HCT116 (cell line): ENCODE measurements at regions not wholly inside any gene's neighbourhood (a gene's known extent, or its start where the extent isn't known, plus 50 kb on each side); places are given as distances from the start of the nearest gene placed in this dataset.

Source experiments
- ATAC-seq: fragments of 200-7000 bp; cut with Tn5 transposase; 2 replicates; pipeline ENCODE4 v1.9.1; 2020; ENCODE audit warnings: mild to moderate bottlenecking, moderate library complexity
- BruUV-seq: library from RNA; stranded (reverse); fragments of 400-500 nt; replicated peaks from 2 replicates; lab custom pipeline; 2021; lab: Mats Ljungman, UMichigan
- CTCF ChIA-PET: fragments of 300-600 bp; sonication (Branson Sonifier 250); formaldehyde crosslinking; loops from one replicate; lab custom pipeline; 2021; ENCODE audit warnings: antibody characterized with exemption; lab: Charles Lee
- POLR2A ChIA-PET: fragments of 300-600, 350-600 bp; sonication (Branson Sonifier 250); formaldehyde crosslinking; loops from one replicate; lab custom pipeline; 2021; ENCODE audit warnings: antibody characterized with exemption; lab: Charles Lee
- RAD21 ChIA-PET, 2 experiments: fragments of 300-600 bp; sonication (Branson Sonifier 250); formaldehyde crosslinking; loops; one replicate each; lab custom pipeline; 2023; ENCODE audit warnings: low total read pairs in 2 of 2; ENCODE audit not compliant: uncharacterized antibody in 2 of 2, unreplicated experiment in 2 of 2, low non-redundant PET in 1 of 2; lab: Charles Lee
- DNase-seq: peaks from one replicate; pipeline ENCODE4 v3.0.0-alpha.2; 2010; ENCODE audit warnings: low read depth, low spot score
- H2AFZ ChIP-seq: fragments of 200-600 bp; shearing (Covaris generic), sonication (generic); 2 replicates; pipeline ENCODE4 v1.6.1; 2017; ENCODE audit warnings: low read depth, mixed run types, mixed read lengths, antibody characterized with exemption, low read length; ENCODE audit not compliant: poor library complexity, severe bottlenecking
- H3K27ac ChIP-seq: 2 replicates; pipeline ENCODE4 v1.5.1; 2012; ENCODE audit warnings: low read depth, low read length
- H3K27me3 ChIP-seq: fragments of 200-600 bp; sonication (generic); 2 replicates; pipeline ENCODE4 v1.6.1; 2016; ENCODE audit warnings: mixed run types, low read length, mixed read lengths; ENCODE audit not compliant: insufficient read depth
- H3K36me3 ChIP-seq, 2 experiments: fragments of 200-500 bp in 1 of 2; fragments of 200-600 bp in 1 of 2; sonication (Bioruptor generic) in 1 of 2; sonication (generic) in 1 of 2; 2 replicates each; pipeline versions ENCODE4 v1.5.1 to v1.6.1; 2014 to 2016; ENCODE audit warnings: low read length in 2 of 2, inconsistent platforms in 1 of 2, mixed read lengths in 1 of 2, mixed run types in 1 of 2; ENCODE audit not compliant: insufficient read depth in 2 of 2, control insufficient read depth in 1 of 2
- H3K4me1 ChIP-seq, 2 experiments: fragments of 200-600 bp in 1 of 2; sonication (generic) in 1 of 2; 2 replicates each; pipeline versions ENCODE4 v1.5.1 to v1.6.1; 2012 to 2017; ENCODE audit warnings: low read length in 2 of 2, inconsistent platforms in 1 of 2, mild to moderate bottlenecking in 1 of 2, mixed read lengths in 1 of 2, mixed run types in 1 of 2, moderate library complexity in 1 of 2; ENCODE audit not compliant: insufficient read depth in 2 of 2, control insufficient read depth in 1 of 2
- H3K4me2 ChIP-seq: fragments of 200-600 bp; sonication (generic); 2 replicates; pipeline ENCODE4 v1.6.1; 2017; ENCODE audit warnings: mixed run types, low read length, mixed read lengths
- H3K4me3 ChIP-seq, 2 experiments: fragments of 200-600 bp in 1 of 2; sonication (generic) in 1 of 2; replicated peaks in 1 of 2; 2 replicates each; pipeline ENCODE4 v1.5.1; 2011 to 2016; ENCODE audit warnings: low read length in 2 of 2, control low read depth in 1 of 2, low read depth in 1 of 2, mild to moderate bottlenecking in 1 of 2, mixed read lengths in 1 of 2, mixed run types in 1 of 2
- H3K79me2 ChIP-seq: fragments of 200-600 bp; sonication (generic); 2 replicates; pipeline ENCODE4 v1.6.1; 2017; ENCODE audit warnings: mild to moderate bottlenecking, mixed run types, low read length, moderate library complexity, mixed read lengths; ENCODE audit not compliant: insufficient read depth
- H3K9ac ChIP-seq: fragments of 200-600 bp; sonication (generic); 2 replicates; pipeline ENCODE4 v1.6.1; 2016; ENCODE audit warnings: low read length, mixed read lengths
- H3K9me2 ChIP-seq: fragments of 200-600 bp; sonication (generic), shearing (Covaris generic); 2 replicates; pipeline ENCODE4 v1.6.1; 2017; ENCODE audit warnings: mixed run types, mild to moderate bottlenecking, moderate library complexity; ENCODE audit not compliant: insufficient read depth
- H3K9me3 ChIP-seq, 2 experiments: fragments of 200-500 bp in 1 of 2; fragments of 200-600 bp in 1 of 2; sonication (Bioruptor generic) in 1 of 2; sonication (generic) in 1 of 2; 2 replicates each; pipeline ENCODE4 v1.6.1; 2014 to 2017; ENCODE audit warnings: low read length in 2 of 2, mixed read lengths in 2 of 2, inconsistent platforms in 1 of 2, low read depth in 1 of 2, mild to moderate bottlenecking in 1 of 2, mixed run types in 1 of 2, moderate library complexity in 1 of 2; ENCODE audit not compliant: control insufficient read depth in 1 of 2, insufficient read depth in 1 of 2
- H4K20me1 ChIP-seq: fragments of 200-600 bp; sonication (generic), shearing (Covaris generic); 2 replicates; pipeline ENCODE4 v1.6.1; 2017; ENCODE audit warnings: mixed run types, mild to moderate bottlenecking, moderate library complexity; ENCODE audit not compliant: insufficient read depth
- EZH2phosphoT487 ChIP-seq: fragments of 200-600 bp; IDR thresholded peaks from 2 replicates; pipeline ENCODE4 v1.6.1; 2018; ENCODE audit warnings: antibody characterized with exemption, borderline replicate concordance
- POLR2AphosphoS5 ChIP-seq: IDR thresholded peaks from 2 replicates; pipeline ENCODE4 v1.6.1; 2011; ENCODE audit warnings: mild to moderate bottlenecking, low read depth, low read length, moderate library complexity
- SP1 ChIP-seq: IDR thresholded peaks from 2 replicates; pipeline ENCODE4 v1.6.1; 2012; ENCODE audit warnings: low read depth
- SRF ChIP-seq: IDR thresholded peaks from 2 replicates; pipeline ENCODE4 v1.6.1; 2012; ENCODE audit warnings: low read depth
- intact Hi-C: fragments of 100-400 bp; cut with micrococcal nuclease; formaldehyde crosslinking; loops from 2 replicates; pipeline ENCODE4 v1.10.0; 2022
- TF ChIP-seq, protein P1 (sequence below): IDR thresholded peaks from 2 replicates; pipeline ENCODE4 v1.6.1; 2012; ENCODE audit warnings: low read depth

GRCh38 chr1:117268535-117269455, 58.1 kb upstream of the VTCN1 start:
- Histone ChIP-seq H3K9me2 (no peaks in the 10 kb centered on the region), H3K4me3 (no peak overlapping the region), H3K4me1 (peaks cover 0 to 2% of the 10 kb centered on the region in 2 experiments; a peak in 1 of 4 replicates)
- POLR2A ChIA-PET: no interaction called here
- TF ChIP-seq EZH2phosphoT487 (no peak), SP1 (no peak)
- TF ChIP-seq, all 23 proteins: peak for 0
- no peak overlapping the region for H2AFZ ChIP-seq
- no peaks in the 10 kb centered on the region for H3K27me3 ChIP-seq
- intact Hi-C loops: no loop called here
- BruUV-seq: no TSS peak
- CTCF ChIA-PET: no interaction called here
- RAD21 ChIA-PET: no interaction called here
- no peak for ATAC-seq
- no peak for DNase-seq
- no peak overlapping the region for H3K9ac ChIP-seq
- no peak overlapping the region for H3K27ac ChIP-seq
- no peaks in the 10 kb centered on the region for H3K9me3 ChIP-seq
- H3K4me2 ChIP-seq: no peak overlapping the region
- no peaks in the 10 kb centered on the region for H3K36me3 ChIP-seq
- H4K20me1 ChIP-seq: no peaks in the 10 kb centered on the region
- H3K79me2 ChIP-seq: no peaks in the 10 kb centered on the region

DNA sequence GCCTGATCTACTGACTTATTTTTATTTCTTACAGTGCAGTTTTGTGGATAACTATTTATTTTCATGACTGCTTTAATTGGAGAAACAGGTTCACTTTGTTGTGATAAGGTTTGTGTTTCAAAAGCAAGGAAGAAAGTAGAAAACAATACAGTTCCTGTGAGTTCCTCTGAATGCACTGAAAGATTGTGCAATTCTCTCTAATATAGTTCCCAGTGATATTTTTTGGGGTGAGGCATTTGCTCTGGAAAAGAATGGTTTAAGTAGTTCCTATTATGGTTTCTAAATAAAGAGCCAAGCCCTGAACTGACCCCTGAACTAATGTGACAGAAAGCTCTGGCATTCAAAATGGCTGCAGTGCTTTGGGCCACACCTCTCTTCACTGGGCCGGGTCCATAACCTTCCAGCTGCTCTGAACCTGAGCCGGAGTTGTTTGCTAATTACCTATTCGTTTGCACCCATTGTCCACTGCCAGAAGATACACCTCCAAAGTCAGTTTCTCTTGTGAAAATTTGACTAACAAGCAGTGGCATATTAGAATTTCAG, 56.6 kb upstream of the VTCN1 start:
- no peaks in the 10 kb centered on the region for H4K20me1 ChIP-seq
- peaks cover 0 to 2% of the 10 kb centered on the region in 2 experiments; a peak in 1 of 4 replicates for H3K4me1 ChIP-seq
- RAD21 ChIA-PET: no interaction called here
- no peak overlapping the region for H3K27ac ChIP-seq
- no peaks in the 10 kb centered on the region for H3K27me3 ChIP-seq
- no peaks in the 10 kb centered on the region for H3K36me3 ChIP-seq
- H3K4me3 ChIP-seq: no peak overlapping the region
- no TSS peak for BruUV-seq
- H3K9me2 ChIP-seq: no peaks in the 10 kb centered on the region
- H3K4me2 ChIP-seq: no peak overlapping the region
- no peak for TF ChIP-seq SRF
- TF ChIP-seq EZH2phosphoT487: no peak
- no peak for TF ChIP-seq POLR2AphosphoS5
- TF ChIP-seq, protein P1, sequence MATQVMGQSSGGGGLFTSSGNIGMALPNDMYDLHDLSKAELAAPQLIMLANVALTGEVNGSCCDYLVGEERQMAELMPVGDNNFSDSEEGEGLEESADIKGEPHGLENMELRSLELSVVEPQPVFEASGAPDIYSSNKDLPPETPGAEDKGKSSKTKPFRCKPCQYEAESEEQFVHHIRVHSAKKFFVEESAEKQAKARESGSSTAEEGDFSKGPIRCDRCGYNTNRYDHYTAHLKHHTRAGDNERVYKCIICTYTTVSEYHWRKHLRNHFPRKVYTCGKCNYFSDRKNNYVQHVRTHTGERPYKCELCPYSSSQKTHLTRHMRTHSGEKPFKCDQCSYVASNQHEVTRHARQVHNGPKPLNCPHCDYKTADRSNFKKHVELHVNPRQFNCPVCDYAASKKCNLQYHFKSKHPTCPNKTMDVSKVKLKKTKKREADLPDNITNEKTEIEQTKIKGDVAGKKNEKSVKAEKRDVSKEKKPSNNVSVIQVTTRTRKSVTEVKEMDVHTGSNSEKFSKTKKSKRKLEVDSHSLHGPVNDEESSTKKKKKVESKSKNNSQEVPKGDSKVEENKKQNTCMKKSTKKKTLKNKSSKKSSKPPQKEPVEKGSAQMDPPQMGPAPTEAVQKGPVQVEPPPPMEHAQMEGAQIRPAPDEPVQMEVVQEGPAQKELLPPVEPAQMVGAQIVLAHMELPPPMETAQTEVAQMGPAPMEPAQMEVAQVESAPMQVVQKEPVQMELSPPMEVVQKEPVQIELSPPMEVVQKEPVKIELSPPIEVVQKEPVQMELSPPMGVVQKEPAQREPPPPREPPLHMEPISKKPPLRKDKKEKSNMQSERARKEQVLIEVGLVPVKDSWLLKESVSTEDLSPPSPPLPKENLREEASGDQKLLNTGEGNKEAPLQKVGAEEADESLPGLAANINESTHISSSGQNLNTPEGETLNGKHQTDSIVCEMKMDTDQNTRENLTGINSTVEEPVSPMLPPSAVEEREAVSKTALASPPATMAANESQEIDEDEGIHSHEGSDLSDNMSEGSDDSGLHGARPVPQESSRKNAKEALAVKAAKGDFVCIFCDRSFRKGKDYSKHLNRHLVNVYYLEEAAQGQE: no peak
- TF ChIP-seq, all 23 proteins: peak for 0
- ChIA-PET CTCF (interaction anchor here (1.0 kb wide), 1 partner anchor 17 kb away, joined by 3 read pairs; no protein-coding TSS in a partner anchor), POLR2A (no interaction called here)
- H3K79me2 ChIP-seq: no peaks in the 10 kb centered on the region
- intact Hi-C loops: no loop called here
- ATAC-seq (no peak), DNase-seq (no peak)
- H2AFZ ChIP-seq: no peak overlapping the region
- no peaks in the 10 kb centered on the region for H3K9me3 ChIP-seq
- H3K9ac ChIP-seq: no peak overlapping the region
